HEK293 (cell line): ENCODE measurements at regions not wholly inside any gene's neighbourhood (a gene's known extent, or its start where the extent isn't known, plus 50 kb on each side); places are given as distances from the start of the nearest gene placed in this dataset.

Experiments
- CTCF ChIP-seq: fragments of 450-650 bp; formaldehyde crosslinking; IDR thresholded peaks from 2 replicates; pipeline ENCODE4 v1.5.1; 2016; ENCODE audit warnings: missing biosample characterization, missing genetic modification characterization
- ELK4 ChIP-seq: IDR thresholded peaks from 2 replicates; pipeline ENCODE4 v1.6.1; 2011; ENCODE audit warnings: mild to moderate bottlenecking, low read depth, low read length, borderline replicate concordance
- HOXD13 ChIP-seq: sonication (generic); formaldehyde crosslinking; IDR thresholded peaks from 2 replicates; pipeline ENCODE4 v1.8.0; 2022; ENCODE audit warnings: missing genetic modification reagents, borderline replicate concordance
- MEIS1 ChIP-seq: sonication (generic); formaldehyde crosslinking; IDR thresholded peaks from 2 replicates; pipeline ENCODE4 v1.8.1; 2022; ENCODE audit warnings: missing genetic modification reagents, mild to moderate bottlenecking, borderline replicate concordance
- PBX3 ChIP-seq: sonication (generic); formaldehyde crosslinking; IDR thresholded peaks from 2 replicates; pipeline ENCODE4 v1.8.1; 2022; ENCODE audit warnings: mild to moderate bottlenecking, moderate library complexity, missing genetic modification reagents
- REST ChIP-seq: fragments of 450-650 bp; formaldehyde crosslinking; IDR thresholded peaks from 2 replicates; pipeline ENCODE4 v1.5.1; 2016; ENCODE audit warnings: missing biosample characterization, missing genetic modification characterization
- SP2 ChIP-seq: fragments of 450-650 bp; formaldehyde crosslinking; IDR thresholded peaks from 2 replicates; pipeline ENCODE4 v1.5.1; 2016; ENCODE audit warnings: missing biosample characterization, missing genetic modification characterization
- YY1 ChIP-seq: fragments of 450-650 bp; formaldehyde crosslinking; IDR thresholded peaks from 2 replicates; pipeline ENCODE4 v1.5.1; 2018; ENCODE audit warnings: missing biosample characterization, missing genetic modification characterization
- ZBTB17 ChIP-seq: fragments of 450-650 bp; formaldehyde crosslinking; IDR thresholded peaks from 2 replicates; pipeline ENCODE4 v1.5.1; 2016; ENCODE audit warnings: missing biosample characterization, missing genetic modification characterization
- ZBTB26 ChIP-seq: fragments of 450-650 bp; formaldehyde crosslinking; optimal IDR thresholded peaks from 2 replicates; pipeline ENCODE3; 2016; ENCODE audit warnings: missing biosample characterization, mild to moderate bottlenecking, missing genetic modification characterization
- ZNF311 ChIP-seq: fragments of 450-650 bp; formaldehyde crosslinking; IDR thresholded peaks from 2 replicates; pipeline ENCODE4 v1.5.1; 2017; ENCODE audit warnings: missing biosample characterization, missing genetic modification characterization, borderline replicate concordance
- ZNF350 ChIP-seq: fragments of 450-650 bp; formaldehyde crosslinking; IDR thresholded peaks from 2 replicates; pipeline ENCODE4 v1.5.0; 2017; ENCODE audit warnings: missing biosample characterization, mild to moderate bottlenecking, missing genetic modification characterization

GRCh38 chr5:54703133-54703532 lies 185.6 kb downstream of the SNX18 start:
- TF ChIP-seq SP2 (tag by site-specific recombination): no peak
- no peak for TF ChIP-seq CTCF (tag by site-specific recombination)
- no peak for TF ChIP-seq ELK4
- TF ChIP-seq HOXD13 (CRISPR knock-in tag): no peak
- TF ChIP-seq PBX3: no peak
- TF ChIP-seq ZBTB17 (tag by site-specific recombination): no peak
- no peak for TF ChIP-seq ZNF311
- no peak for TF ChIP-seq REST (tag by site-specific recombination)
- no peak for TF ChIP-seq YY1 (tag by site-specific recombination)
- no peak for TF ChIP-seq ZBTB26 (tag by site-specific recombination)
- no peak for TF ChIP-seq ZNF350 (tag by site-specific recombination)
- no peak for TF ChIP-seq MEIS1 (CRISPR knock-in tag)
